GM12878 (cell line): ENCODE measurements at regions not wholly inside any gene's neighbourhood (a gene's known extent, or its start where the extent isn't known, plus 50 kb on each side); places are given as distances from the start of the nearest gene placed in this dataset.
A peak's percentile ranks its signal among the peaks of the same experiment; 100 is the strongest.
"Not testable (repeated sequence)": the region's sequence is repeated elsewhere in the genome, so short reads cannot be mapped to it uniquely, and the experiment has no call there.

ENCODE experiments used
- ATAC-seq: fragments of 200-7000 bp; cut with Tn5 transposase; 3 replicates; pipeline ENCODE4 v1.9.1; 2020; ENCODE audit warnings: mild to moderate bottlenecking, moderate library complexity
- BruUV-seq: library from RNA; stranded (reverse); fragments of 400-500 nt; replicated peaks from 2 replicates; lab custom pipeline; 2021; lab: Mats Ljungman, UMichigan
- CTCF ChIA-PET: fragments of 300-600 bp; sonication (Branson Sonifier 250); formaldehyde crosslinking; extraction: SDS; loops from one replicate; lab custom pipeline; 2021; ENCODE audit warnings: inconsistent platforms; lab: Yijun Ruan, JAX
- POLR2A ChIA-PET: fragments of 350-600 bp; formaldehyde crosslinking; extraction: SDS; loops from one replicate; lab custom pipeline; 2021; ENCODE audit warnings: inconsistent platforms; lab: Charles Lee
- RAD21 ChIA-PET: fragments of 300-600 bp; sonication (Branson Sonifier 250); formaldehyde crosslinking; loops from one replicate; lab custom pipeline; 2023; ENCODE audit warnings: antibody characterized with exemption; ENCODE audit not compliant: unreplicated experiment; lab: Charles Lee
- SMC1A ChIA-PET: fragments of 300-600 bp; sonication (Branson Sonifier 250); formaldehyde crosslinking; loops from one replicate; lab custom pipeline; 2023; ENCODE audit not compliant: unreplicated experiment, uncharacterized antibody; lab: Charles Lee
- DNase-seq: peaks from one replicate; pipeline ENCODE4 v3.0.0-alpha.2; 2011; ENCODE audit warnings: low read depth, low spot score
- FAIRE-seq: peaks from 3 replicates; lab custom pipeline; 2011; peaks lifted over from hg19 to GRCh38; lab: Jason Lieb, UNC
- H2AFZ ChIP-seq: 2 replicates; pipeline ENCODE4 v1.6.0; 2011; ENCODE audit warnings: low read depth, low read length, control low read depth; ENCODE audit not compliant: control insufficient read depth
- H3K27ac ChIP-seq: 2 replicates; pipeline ENCODE4 v1.5.1; 2011; ENCODE audit warnings: control low read depth; ENCODE audit not compliant: control insufficient read depth, insufficient read depth
- H3K27me3 ChIP-seq, 2 experiments: replicated peaks in 1 of 2; 2 replicates each; pipeline versions ENCODE4 v1.6.0 to v1.6.1; 2011; ENCODE audit warnings: low read length in 1 of 2; ENCODE audit not compliant: control insufficient read depth in 2 of 2, insufficient read depth in 2 of 2
- H3K36me3 ChIP-seq, 2 experiments: 2 replicates each; pipeline ENCODE4 v1.5.1; 2011; ENCODE audit warnings: low read length in 1 of 2; ENCODE audit not compliant: control insufficient read depth in 2 of 2, insufficient read depth in 2 of 2
- H3K4me1 ChIP-seq: 2 replicates; pipeline ENCODE4 v1.6.1; 2011; ENCODE audit warnings: mild to moderate bottlenecking, low read length, moderate library complexity, mixed read lengths; ENCODE audit not compliant: control insufficient read depth, insufficient read depth
- H3K4me2 ChIP-seq: 2 replicates; pipeline ENCODE4 v1.6.0; 2011; ENCODE audit warnings: control low read depth; ENCODE audit not compliant: control insufficient read depth, insufficient read depth
- H3K4me3 ChIP-seq: fragments of 200-600 bp; sonication (generic); 2 replicates; pipeline ENCODE4 v1.5.1; 2016
- H3K79me2 ChIP-seq: 2 replicates; pipeline ENCODE4 v1.6.0; 2011; ENCODE audit warnings: low read length; ENCODE audit not compliant: control insufficient read depth, insufficient read depth
- H3K9ac ChIP-seq: 2 replicates; pipeline ENCODE4 v1.8.0; 2011; ENCODE audit warnings: low read length, control low read depth, mixed read lengths; ENCODE audit not compliant: control insufficient read depth, insufficient read depth
- H3K9me3 ChIP-seq: replicated peaks from 3 replicates; pipeline ENCODE4 v1.5.1; 2011; ENCODE audit warnings: mild to moderate bottlenecking, low read length; ENCODE audit not compliant: control insufficient read depth, insufficient read depth
- H4K20me1 ChIP-seq: 2 replicates; pipeline ENCODE4 v1.6.0; 2011; ENCODE audit not compliant: control insufficient read depth, insufficient read depth
- BRCA1 ChIP-seq: IDR thresholded peaks from 2 replicates; pipeline ENCODE4 v1.6.1; 2011; ENCODE audit warnings: low read depth, low read length, improper control_type of control experiment
- CBX5 ChIP-seq: sonication (generic); IDR thresholded peaks from 2 replicates; pipeline ENCODE4 v1.6.1; 2016; ENCODE audit warnings: low read depth, moderate library complexity, mild to moderate bottlenecking, inconsistent platforms
- CREB1 ChIP-seq: IDR thresholded peaks from 2 replicates; pipeline ENCODE4 v1.6.1; 2012; ENCODE audit warnings: low read depth, mild to moderate bottlenecking, inconsistent platforms
- NFYA ChIP-seq: IDR thresholded peaks from 2 replicates; pipeline ENCODE4 v1.6.1; 2011; ENCODE audit warnings: low read depth, mild to moderate bottlenecking, low read length, improper control_type of control experiment, borderline replicate concordance
- ZNF274 ChIP-seq: IDR thresholded peaks from one replicate; pipeline ENCODE4 v1.8.0; 2011; ENCODE audit not compliant: insufficient read length, insufficient read depth
- WGBS: methylation state at CpG from one replicate; pipeline ENCODE4 v1.1.6; 2016; ENCODE audit warnings: low lambda C conversion rate; ENCODE audit not compliant: insufficient replicate concordance, insufficient coverage; ENCODE audit errors: missing lambda C conversion rate; 5-methylcytosine and 5-hydroxymethylcytosine counted together
- in situ Hi-C: fragments of 300-500 bp; cut with MboI; formaldehyde crosslinking; loops from 9 replicates; pipeline ENCODE4 v1.14.3; 2018; ENCODE audit warnings: mixed read lengths
- intact Hi-C: fragments of 100-400 bp; cut with micrococcal nuclease; formaldehyde crosslinking; loops from one replicate; pipeline ENCODE4 v1.14.2; 2022; ENCODE audit not compliant: unreplicated experiment
- TF ChIP-seq, protein P1 (sequence below): fragments of 150-350 bp; IDR thresholded peaks from 2 replicates; pipeline ENCODE4 v1.6.1; 2016; ENCODE audit warnings: low read depth, low read length

DNA sequence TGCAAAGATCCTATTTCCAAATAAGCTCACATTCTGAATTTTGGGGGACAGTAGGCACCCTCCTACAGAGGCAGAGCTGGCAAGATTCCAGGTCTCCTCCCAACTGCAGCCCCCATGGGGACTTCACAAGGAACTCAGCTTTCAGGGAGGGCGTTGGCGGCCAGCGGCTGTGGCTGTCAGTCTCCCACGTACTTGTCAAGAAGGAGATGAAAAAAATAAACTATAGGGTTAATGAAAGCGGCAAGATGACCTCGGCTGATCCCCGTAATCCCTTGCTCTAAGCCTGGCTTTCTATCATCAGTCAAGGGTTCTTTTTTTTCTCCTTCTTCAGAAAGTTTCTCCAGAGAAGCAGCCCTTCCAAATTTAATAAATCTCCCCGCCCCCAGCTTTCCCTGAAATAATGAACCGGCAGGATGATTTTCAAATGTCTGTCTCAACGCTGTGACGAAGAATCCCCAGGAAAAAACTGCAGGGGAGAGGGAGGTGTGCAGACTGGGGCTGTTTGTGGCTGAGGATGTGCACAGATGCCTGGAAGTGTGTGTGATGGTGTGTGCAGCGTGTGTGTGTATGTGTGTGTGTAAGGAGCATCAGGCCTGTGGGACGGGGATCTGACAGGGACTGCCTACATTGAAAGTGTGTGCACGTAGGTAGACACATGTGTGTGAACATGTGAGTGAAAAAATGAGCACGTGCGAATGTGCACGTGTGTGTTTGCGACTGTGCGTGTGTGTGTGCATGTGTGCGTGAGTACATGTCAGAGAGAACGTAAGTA lies 78.7 kb downstream of the SLC2A10 start (continued):
- TF ChIP-seq, protein P1, sequence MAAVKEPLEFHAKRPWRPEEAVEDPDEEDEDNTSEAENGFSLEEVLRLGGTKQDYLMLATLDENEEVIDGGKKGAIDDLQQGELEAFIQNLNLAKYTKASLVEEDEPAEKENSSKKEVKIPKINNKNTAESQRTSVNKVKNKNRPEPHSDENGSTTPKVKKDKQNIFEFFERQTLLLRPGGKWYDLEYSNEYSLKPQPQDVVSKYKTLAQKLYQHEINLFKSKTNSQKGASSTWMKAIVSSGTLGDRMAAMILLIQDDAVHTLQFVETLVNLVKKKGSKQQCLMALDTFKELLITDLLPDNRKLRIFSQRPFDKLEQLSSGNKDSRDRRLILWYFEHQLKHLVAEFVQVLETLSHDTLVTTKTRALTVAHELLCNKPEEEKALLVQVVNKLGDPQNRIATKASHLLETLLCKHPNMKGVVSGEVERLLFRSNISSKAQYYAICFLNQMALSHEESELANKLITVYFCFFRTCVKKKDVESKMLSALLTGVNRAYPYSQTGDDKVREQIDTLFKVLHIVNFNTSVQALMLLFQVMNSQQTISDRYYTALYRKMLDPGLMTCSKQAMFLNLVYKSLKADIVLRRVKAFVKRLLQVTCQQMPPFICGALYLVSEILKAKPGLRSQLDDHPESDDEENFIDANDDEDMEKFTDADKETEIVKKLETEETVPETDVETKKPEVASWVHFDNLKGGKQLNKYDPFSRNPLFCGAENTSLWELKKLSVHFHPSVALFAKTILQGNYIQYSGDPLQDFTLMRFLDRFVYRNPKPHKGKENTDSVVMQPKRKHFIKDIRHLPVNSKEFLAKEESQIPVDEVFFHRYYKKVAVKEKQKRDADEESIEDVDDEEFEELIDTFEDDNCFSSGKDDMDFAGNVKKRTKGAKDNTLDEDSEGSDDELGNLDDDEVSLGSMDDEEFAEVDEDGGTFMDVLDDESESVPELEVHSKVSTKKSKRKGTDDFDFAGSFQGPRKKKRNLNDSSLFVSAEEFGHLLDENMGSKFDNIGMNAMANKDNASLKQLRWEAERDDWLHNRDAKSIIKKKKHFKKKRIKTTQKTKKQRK, result no peak
- no peak for TF ChIP-seq CREB1
- TF ChIP-seq NFYA, result no peak
- TF ChIP-seq ZNF274, result no peak
- TF ChIP-seq BRCA1, result no peak
- no peak for TF ChIP-seq CBX5

DNA sequence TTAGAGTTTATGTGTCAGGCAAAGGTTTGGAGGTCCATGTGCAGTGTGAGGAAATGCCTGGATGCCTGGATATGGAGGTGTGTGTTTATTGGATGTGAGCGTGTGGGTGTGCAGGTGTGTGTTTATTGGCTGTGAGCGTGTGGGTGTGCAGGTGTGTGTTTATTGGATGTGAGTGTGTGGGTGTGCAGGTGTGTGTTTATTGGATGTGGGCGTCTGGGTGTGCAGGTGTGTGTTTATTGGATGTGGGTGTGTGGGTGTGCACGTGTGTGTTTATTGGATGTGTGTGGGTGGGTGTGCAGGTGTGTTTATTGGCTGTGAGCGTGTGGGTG lies 79.3 kb downstream of the SLC2A10 start:
- H3K4me2 ChIP-seq, BruUV-seq, H2AFZ ChIP-seq, RAD21 ChIA-PET, H3K9ac ChIP-seq, intact Hi-C loops, DNase-seq, H4K20me1 ChIP-seq, POLR2A ChIA-PET, in situ Hi-C loops, H3K79me2 ChIP-seq, SMC1A ChIA-PET, CTCF ChIA-PET, H3K4me1 ChIP-seq, H3K4me3 ChIP-seq, H3K27me3 ChIP-seq, H3K27ac ChIP-seq, ATAC-seq, H3K36me3 ChIP-seq, H3K9me3 ChIP-seq: not testable (repeated sequence)
- 50% methylated on average over 5 of the region's 5 CpGs for WGBS
- peak; percentile 35 for FAIRE-seq
